Esophagus (tissue), 2 donors: ENCODE measurements at regions not wholly inside any gene's neighbourhood (a gene's known extent, or its start where the extent isn't known, plus 50 kb on each side); places are given as distances from the start of the nearest gene placed in this dataset.

ENCODE experiments used
- H3K27ac ChIP-seq, 2 donors: one replicate each; pipeline ENCODE4 v1.5.1; 2013; ENCODE audit warnings: low read depth in 2 of 2, mild to moderate bottlenecking in 2 of 2, inconsistent platforms in 1 of 2, low read length in 1 of 2, moderate library complexity in 1 of 2
- H3K27me3 ChIP-seq, 2 donors: one replicate each; pipeline ENCODE4 v1.6.1; 2013; ENCODE audit warnings: low read length in 2 of 2, control low read depth in 1 of 2, mild to moderate bottlenecking in 1 of 2; ENCODE audit not compliant: insufficient read depth in 2 of 2, control insufficient read depth in 1 of 2
- H3K36me3 ChIP-seq, 2 donors: one replicate each; pipeline ENCODE4 v1.6.1; 2013; ENCODE audit warnings: low read length in 1 of 2; ENCODE audit not compliant: control insufficient read depth in 2 of 2, insufficient read depth in 2 of 2
- H3K4me1 ChIP-seq, 2 donors: one replicate each; pipeline ENCODE4 v1.6.1; 2013; ENCODE audit warnings: low read length in 1 of 2; ENCODE audit not compliant: control insufficient read depth in 2 of 2, insufficient read depth in 2 of 2
- H3K4me3 ChIP-seq, 2 donors: one replicate each; pipeline ENCODE4 v1.5.1; 2013; ENCODE audit warnings: low read length in 2 of 2, mild to moderate bottlenecking in 2 of 2, low read depth in 1 of 2, moderate library complexity in 1 of 2
- H3K9me3 ChIP-seq, 2 donors: one replicate each; pipeline ENCODE4 v1.6.1; 2013; ENCODE audit warnings: mild to moderate bottlenecking in 2 of 2, low read depth in 1 of 2, low read length in 1 of 2, moderate library complexity in 1 of 2; ENCODE audit not compliant: control insufficient read depth in 2 of 2, insufficient read depth in 1 of 2
- WGBS, 2 donors: extraction: QIAGEN DNeasy Blood & Tissue Kit; methylation state at CpG; one replicate each; pipeline ENCODE4 v1.1.7; 2013; 5-methylcytosine and 5-hydroxymethylcytosine counted together
- donor health status: healthy with polysubstance abuse.
- donor health status: Bipolar disorder and iron deficiency.

- no peaks in the 10 kb centered on the region for H3K27me3 ChIP-seq
- H3K4me3 ChIP-seq = no peak overlapping the region
- no peak overlapping the region for H3K27ac ChIP-seq
- H3K4me1 ChIP-seq = no peaks in the 10 kb centered on the region
- H3K36me3 ChIP-seq = no peaks in the 10 kb centered on the region
- no peaks in the 10 kb centered on the region for H3K9me3 ChIP-seq
- WGBS, 2 donors = 64 to 73% methylated on average over 6 of the region's 6 CpGs
Measured at GRCh38 chr2:126811101-126811500, 87.6 kb upstream of the TEX51 start.

- WGBS, 2 donors = 84 to 85% methylated on average over 3 of the region's 3 CpGs
- Histone ChIP-seq H3K4me3 (no peak overlapping the region), H3K9me3 (no peaks in the 10 kb centered on the region), H3K4me1 (no peaks in the 10 kb centered on the region), H3K27me3 (no peaks in the 10 kb centered on the region), H3K27ac (no peak overlapping the region), H3K36me3 (no peaks in the 10 kb centered on the region)
Measured at GRCh38 chr2:126817172-126817571, 81.5 kb upstream of the TEX51 start.

DNA sequence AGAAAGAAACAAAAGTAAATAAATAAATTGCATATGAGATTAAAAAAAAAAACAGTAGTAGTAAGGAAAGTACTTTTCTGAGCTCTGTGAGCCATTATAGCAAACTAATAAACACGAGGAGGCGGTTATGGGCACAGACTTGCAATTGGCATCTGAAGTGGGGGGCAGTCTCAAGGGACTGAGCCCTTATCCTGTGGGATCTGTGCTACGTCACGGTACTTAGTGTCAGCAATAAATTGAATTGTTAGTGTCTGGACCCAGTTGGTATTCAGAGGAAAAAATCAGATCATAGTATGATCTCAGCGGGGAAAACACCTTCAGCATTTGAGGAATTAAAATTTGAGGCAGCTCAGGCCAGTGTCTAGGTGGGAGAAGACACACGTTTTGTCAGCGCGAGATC lies 76.6 kb upstream of the TEX51 start:
- H3K36me3 ChIP-seq = no peaks in the 10 kb centered on the region
- no peaks in the 10 kb centered on the region for H3K4me1 ChIP-seq
- H3K27ac ChIP-seq = no peak overlapping the region
- H3K9me3 ChIP-seq = no peaks in the 10 kb centered on the region
- WGBS, 2 donors = 67 to 88% methylated on average over 8 of the region's 8 CpGs
- H3K4me3 ChIP-seq = no peak overlapping the region
- H3K27me3 ChIP-seq = no peaks in the 10 kb centered on the region

DNA sequence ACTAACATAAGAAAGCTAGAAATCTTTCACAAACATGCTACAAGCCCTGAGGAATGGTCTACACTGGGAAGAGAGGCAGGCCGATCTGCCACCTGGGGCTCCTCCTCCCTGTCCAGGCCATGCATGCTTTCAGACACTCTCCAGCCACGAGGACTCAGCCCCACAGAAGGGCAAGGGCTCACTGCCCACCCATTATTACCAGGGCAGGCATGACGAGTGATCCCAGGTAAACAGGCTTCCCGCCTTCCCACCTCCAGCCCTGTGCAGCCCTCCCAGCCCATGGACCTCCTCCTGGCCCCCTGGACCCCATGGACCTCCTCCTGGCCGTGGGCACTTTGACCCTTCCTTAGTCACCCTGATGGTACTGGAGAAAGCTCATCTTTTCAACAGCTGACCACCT lies 75.8 kb upstream of the TEX51 start:
- Histone ChIP-seq H3K36me3 (no peaks in the 10 kb centered on the region), H3K4me1 (no peaks in the 10 kb centered on the region), H3K9me3 (no peaks in the 10 kb centered on the region), H3K27ac (no peak overlapping the region), H3K4me3 (no peak overlapping the region), H3K27me3 (no peaks in the 10 kb centered on the region)
- 63 to 69% methylated on average over 5 of the region's 5 CpGs for WGBS, 2 donors

DNA sequence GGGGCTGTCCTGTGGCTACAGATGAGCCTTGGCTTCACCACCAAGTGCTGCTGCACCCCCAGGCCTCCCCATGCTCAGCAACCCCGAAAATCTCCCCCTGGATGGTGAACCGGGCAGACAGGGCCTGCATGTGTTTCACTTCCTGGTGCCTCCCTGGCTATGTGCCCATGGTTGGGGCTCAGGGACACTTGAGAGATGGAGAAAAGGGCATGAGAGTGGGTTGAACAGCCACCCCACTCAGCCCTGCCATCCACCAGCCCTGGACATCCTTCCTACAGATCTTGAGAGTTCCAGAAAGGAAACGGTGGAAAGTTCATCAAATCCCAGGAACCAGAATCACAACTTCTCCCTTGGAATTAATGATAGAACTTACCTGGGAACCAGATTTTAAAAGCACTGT lies 74.7 kb upstream of the TEX51 start:
- H3K4me3 ChIP-seq = no peak overlapping the region
- no peaks in the 10 kb centered on the region for H3K4me1 ChIP-seq
- H3K27ac ChIP-seq = no peak overlapping the region
- no peaks in the 10 kb centered on the region for H3K36me3 ChIP-seq
- H3K9me3 ChIP-seq = no peaks in the 10 kb centered on the region
- H3K27me3 ChIP-seq = no peaks in the 10 kb centered on the region
- 75 to 83% methylated on average over 3 of the region's 3 CpGs for WGBS, 2 donors

DNA sequence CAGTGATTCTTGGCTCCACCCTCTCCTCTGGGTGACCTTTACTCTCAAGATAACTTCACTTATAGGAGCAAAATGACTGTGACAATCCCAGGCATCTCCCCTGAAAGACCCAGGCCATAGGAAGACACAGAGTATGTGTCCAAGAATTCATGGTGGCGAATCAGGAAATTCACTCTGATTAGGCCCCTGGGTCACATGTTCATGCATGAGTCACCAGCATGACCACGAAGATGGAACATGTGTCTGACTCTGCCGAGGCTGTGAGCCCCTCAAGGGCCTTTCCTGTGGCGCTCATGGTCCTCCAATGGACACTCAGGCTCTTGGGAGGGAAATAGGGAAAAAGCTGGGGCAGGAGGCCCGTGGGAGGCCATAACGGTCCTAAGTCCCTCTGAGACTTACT lies 74.0 kb upstream of the TEX51 start:
- WGBS, 2 donors = 72 to 78% methylated on average over 6 of the region's 6 CpGs
- H3K4me3 ChIP-seq = no peak overlapping the region

GRCh38 chr2:126825316-126825715 lies 73.4 kb upstream of the TEX51 start:
- no peak overlapping the region for H3K4me3 ChIP-seq
- H3K27ac ChIP-seq = no peak overlapping the region
- H3K4me1 ChIP-seq = no peaks in the 10 kb centered on the region
- no peaks in the 10 kb centered on the region for H3K36me3 ChIP-seq
- WGBS, 2 donors = 61 to 81% methylated on average over 2 of the region's 2 CpGs
- no peaks in the 10 kb centered on the region for H3K27me3 ChIP-seq
- no peaks in the 10 kb centered on the region for H3K9me3 ChIP-seq

More for the DNA sequence above, 74.0 kb upstream of the TEX51 start:
- H3K36me3 ChIP-seq = no peaks in the 10 kb centered on the region
- no peaks in the 10 kb centered on the region for H3K4me1 ChIP-seq
- no peaks in the 10 kb centered on the region for H3K9me3 ChIP-seq
- H3K27ac ChIP-seq = no peak overlapping the region
- no peaks in the 10 kb centered on the region for H3K27me3 ChIP-seq

DNA sequence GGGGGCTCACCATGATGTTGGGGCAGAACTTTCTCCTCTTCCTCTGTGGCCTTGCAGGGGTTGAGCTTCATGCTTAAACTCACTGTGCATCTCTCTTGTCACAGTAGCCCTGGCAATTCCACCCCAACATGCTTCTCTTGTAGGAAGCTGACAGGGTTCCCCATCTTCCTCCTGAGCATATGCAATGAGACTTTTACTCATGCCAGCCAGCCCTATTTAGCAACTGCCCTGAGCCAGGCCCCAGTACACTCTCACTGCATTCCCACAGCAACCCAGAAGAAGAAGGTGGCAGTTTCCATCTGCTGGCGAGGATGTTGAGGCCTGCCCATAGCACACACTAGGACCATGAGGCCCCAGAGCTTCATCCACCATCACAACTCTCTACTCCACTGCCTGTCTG lies 72.2 kb upstream of the TEX51 start:
- no peak overlapping the region for H3K27ac ChIP-seq
- WGBS, 2 donors = 88 to 92% methylated on average over 1 of the region's 1 CpG
- no peaks in the 10 kb centered on the region for H3K9me3 ChIP-seq
- H3K4me1 ChIP-seq = no peaks in the 10 kb centered on the region
- H3K27me3 ChIP-seq = no peaks in the 10 kb centered on the region
- H3K4me3 ChIP-seq = no peak overlapping the region
- no peaks in the 10 kb centered on the region for H3K36me3 ChIP-seq

DNA sequence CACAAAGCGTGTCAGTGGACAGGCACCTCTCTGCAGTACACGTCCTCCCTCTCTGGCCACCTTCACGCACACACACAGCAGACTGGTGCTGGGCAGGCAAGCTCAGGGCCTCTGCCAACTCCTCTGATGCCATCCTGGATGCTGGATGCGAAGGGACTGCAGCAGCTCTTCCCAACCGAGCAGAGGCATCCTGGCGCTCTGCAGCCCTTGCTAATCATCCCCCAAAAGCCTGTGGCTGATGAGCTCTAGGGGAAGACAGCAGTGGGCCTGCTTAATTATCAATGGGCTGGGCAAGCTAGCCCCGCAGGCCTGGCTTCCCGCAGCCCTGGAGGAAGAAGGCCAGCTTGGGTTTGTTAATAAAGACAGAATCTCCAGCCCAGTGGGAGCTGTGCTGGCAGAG lies 71.3 kb upstream of the TEX51 start:
- Histone ChIP-seq H3K27me3 (no peaks in the 10 kb centered on the region), H3K4me1 (no peaks in the 10 kb centered on the region), H3K27ac (no peak overlapping the region), H3K4me3 (no peak overlapping the region), H3K36me3 (no peaks in the 10 kb centered on the region), H3K9me3 (no peaks in the 10 kb centered on the region)
- 75 to 83% methylated on average over 8 of the region's 8 CpGs for WGBS, 2 donors

DNA sequence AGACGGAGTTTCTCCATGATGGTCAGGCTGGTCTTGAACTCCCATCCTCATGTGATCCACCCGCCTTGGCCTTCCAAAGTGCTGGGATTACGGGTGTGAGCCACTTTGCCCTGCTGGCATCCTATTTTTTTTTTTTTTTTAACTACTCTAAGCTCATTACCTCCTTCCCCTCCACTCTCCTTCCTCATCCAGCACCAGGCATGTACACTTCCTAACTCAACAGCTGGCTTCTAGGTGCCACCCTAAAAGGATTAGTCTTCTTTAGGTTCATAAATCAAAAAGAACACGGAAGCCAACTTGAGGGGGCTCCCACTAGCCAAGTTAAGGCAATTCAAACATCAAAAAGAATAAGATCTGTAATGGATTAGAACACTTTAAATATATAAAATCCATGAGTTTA lies 70.6 kb upstream of the TEX51 start:
- H3K36me3 ChIP-seq = no peaks in the 10 kb centered on the region
- no peaks in the 10 kb centered on the region for H3K27me3 ChIP-seq
- H3K4me3 ChIP-seq = no peak overlapping the region
- WGBS, 2 donors = 81 to 83% methylated on average over 4 of the region's 4 CpGs
- H3K4me1 ChIP-seq = no peaks in the 10 kb centered on the region
- no peaks in the 10 kb centered on the region for H3K9me3 ChIP-seq
- no peak overlapping the region for H3K27ac ChIP-seq
